HFF-Myc (cell line): ENCODE measurements at regions not wholly inside any gene's neighbourhood (a gene's known extent, or its start where the extent isn't known, plus 50 kb on each side); places are given as distances from the start of the nearest gene placed in this dataset.

ENCODE experiments used
- DNase-seq: peaks from one replicate; pipeline ENCODE4 v3.0.0-alpha.2; 2011; ENCODE audit warnings: low read depth; ENCODE audit errors: extremely low read depth
- H3K4me3 ChIP-seq: replicated peaks from 2 replicates; pipeline ENCODE4 v1.5.1; 2011; ENCODE audit warnings: low read depth, mild to moderate bottlenecking, control low read depth, low read length
- TF ChIP-seq, protein P1 (sequence below): IDR thresholded peaks from 2 replicates; pipeline ENCODE4 v1.5.1; 2012; ENCODE audit warnings: mild to moderate bottlenecking, low read depth, low read length, control low read depth; ENCODE audit errors: missing control alignments

- TF ChIP-seq, protein P1, sequence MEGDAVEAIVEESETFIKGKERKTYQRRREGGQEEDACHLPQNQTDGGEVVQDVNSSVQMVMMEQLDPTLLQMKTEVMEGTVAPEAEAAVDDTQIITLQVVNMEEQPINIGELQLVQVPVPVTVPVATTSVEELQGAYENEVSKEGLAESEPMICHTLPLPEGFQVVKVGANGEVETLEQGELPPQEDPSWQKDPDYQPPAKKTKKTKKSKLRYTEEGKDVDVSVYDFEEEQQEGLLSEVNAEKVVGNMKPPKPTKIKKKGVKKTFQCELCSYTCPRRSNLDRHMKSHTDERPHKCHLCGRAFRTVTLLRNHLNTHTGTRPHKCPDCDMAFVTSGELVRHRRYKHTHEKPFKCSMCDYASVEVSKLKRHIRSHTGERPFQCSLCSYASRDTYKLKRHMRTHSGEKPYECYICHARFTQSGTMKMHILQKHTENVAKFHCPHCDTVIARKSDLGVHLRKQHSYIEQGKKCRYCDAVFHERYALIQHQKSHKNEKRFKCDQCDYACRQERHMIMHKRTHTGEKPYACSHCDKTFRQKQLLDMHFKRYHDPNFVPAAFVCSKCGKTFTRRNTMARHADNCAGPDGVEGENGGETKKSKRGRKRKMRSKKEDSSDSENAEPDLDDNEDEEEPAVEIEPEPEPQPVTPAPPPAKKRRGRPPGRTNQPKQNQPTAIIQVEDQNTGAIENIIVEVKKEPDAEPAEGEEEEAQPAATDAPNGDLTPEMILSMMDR, result no peak
- no peak overlapping the region for H3K4me3 ChIP-seq
- no peak for DNase-seq
Observed at GRCh38 chr20:60310560-60311349, 352.5 kb downstream of the CDH26 start.

DNA sequence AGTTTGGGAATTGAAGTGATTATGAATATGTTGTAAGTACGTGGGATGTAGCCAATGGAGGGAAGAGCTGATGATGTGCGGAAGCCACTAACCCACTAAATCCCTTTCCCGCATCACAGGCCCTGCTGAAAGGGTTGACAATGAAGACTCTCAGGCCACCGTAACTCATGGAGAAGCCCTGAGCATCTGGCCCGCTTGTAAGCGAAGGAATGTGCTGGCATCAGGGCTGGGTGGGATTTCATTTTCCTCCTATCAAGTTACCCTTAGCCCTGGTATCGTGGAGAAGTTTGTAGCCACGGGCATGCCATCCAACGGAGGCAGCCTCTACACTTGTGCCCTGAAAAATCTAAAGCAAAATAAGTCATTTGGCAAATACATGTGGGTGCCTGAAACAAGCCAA lies 355.0 kb downstream of the CDH26 start:
- no peak overlapping the region for H3K4me3 ChIP-seq
- no peak for DNase-seq
- TF ChIP-seq, protein P1, result no peak

- no peak overlapping the region for H3K4me3 ChIP-seq
- TF ChIP-seq, protein P1, result no peak
- no peak for DNase-seq
Observed at GRCh38 chr20:60313614-60314013, 355.4 kb downstream of the CDH26 start.

GRCh38 chr20:60314727-60315126 lies 356.5 kb downstream of the CDH26 start:
- TF ChIP-seq, protein P1, result no peak
- H3K4me3 ChIP-seq, result no peak overlapping the region
- DNase-seq, result no peak

DNA sequence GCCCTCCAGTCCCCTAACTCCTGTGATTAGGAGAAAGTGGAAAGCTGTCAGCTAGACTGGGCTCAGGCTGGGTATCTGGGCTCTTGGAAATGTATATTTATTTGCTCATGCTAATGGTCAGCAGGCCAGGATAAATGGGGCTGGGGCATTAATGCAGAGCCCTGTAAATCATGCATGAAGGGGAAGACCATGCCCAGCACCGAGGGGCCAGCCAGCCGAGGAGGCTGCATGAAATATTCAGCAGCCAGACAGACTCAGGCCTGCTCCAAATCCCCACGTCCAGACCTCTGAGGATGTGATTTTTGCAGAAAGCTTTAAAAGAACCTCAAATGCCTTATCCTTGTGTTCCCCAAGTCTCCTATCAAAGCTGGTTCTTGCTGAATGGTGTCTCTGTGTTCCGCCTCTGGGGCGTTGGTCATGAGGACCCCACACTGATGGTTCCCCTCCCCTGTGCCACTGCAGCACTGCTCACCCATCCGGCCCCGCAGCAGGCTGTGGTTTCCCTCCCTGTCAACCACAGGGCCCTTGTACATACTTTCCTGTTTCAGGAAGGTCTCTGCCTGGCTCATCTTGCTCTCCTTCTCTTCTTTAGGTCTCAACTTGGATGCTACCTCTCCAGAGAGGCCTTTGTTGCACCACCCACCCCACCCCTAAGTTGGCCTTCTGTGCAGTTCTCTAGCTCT lies 358.4 kb downstream of the CDH26 start:
- no peak for DNase-seq
- no peak overlapping the region for H3K4me3 ChIP-seq
- TF ChIP-seq, protein P1, result no peak

GRCh38 chr20:60317401-60317800 lies 359.2 kb downstream of the CDH26 start:
- no peak overlapping the region for H3K4me3 ChIP-seq
- DNase-seq, result no peak
- TF ChIP-seq, protein P1, result no peak

- H3K4me3 ChIP-seq, result no peak overlapping the region
- no peak for DNase-seq
- TF ChIP-seq, protein P1, result no peak
Observed at GRCh38 chr20:60321601-60322000, 363.4 kb downstream of the CDH26 start.
